ENCODE measurements at regions not wholly inside any gene's neighbourhood (a gene's known extent, or its start where the extent isn't known, plus 50 kb on each side); places are given as distances from the start of the nearest gene placed in this dataset.

DNA sequence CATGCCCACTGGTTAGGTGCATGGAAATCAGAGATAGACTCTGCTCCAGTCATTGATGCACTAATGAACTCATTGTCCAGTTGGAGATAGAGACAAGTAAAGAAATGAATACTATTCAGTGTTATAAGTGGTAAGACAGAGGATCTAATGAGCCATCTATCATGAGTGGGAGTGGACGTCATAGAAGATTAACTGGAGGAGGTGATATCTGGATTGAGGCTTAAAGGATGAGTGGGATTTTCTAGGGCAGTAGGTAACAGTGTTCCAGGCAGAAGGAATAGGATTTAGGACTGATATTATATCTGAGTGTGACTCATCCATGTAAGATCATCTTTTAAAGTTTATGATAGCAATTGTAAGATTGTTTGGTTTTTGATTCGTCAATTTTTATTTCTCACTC is 152.2 kb upstream of the CSNK1A1L start:
- TF ChIP-seq, protein P1, sequence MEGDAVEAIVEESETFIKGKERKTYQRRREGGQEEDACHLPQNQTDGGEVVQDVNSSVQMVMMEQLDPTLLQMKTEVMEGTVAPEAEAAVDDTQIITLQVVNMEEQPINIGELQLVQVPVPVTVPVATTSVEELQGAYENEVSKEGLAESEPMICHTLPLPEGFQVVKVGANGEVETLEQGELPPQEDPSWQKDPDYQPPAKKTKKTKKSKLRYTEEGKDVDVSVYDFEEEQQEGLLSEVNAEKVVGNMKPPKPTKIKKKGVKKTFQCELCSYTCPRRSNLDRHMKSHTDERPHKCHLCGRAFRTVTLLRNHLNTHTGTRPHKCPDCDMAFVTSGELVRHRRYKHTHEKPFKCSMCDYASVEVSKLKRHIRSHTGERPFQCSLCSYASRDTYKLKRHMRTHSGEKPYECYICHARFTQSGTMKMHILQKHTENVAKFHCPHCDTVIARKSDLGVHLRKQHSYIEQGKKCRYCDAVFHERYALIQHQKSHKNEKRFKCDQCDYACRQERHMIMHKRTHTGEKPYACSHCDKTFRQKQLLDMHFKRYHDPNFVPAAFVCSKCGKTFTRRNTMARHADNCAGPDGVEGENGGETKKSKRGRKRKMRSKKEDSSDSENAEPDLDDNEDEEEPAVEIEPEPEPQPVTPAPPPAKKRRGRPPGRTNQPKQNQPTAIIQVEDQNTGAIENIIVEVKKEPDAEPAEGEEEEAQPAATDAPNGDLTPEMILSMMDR (conservative IDR thresholded peaks at IDR 0.05; ENCODE audit: low read depth in 2 of 2), result no peak
- TF ChIP-seq, protein P2, sequence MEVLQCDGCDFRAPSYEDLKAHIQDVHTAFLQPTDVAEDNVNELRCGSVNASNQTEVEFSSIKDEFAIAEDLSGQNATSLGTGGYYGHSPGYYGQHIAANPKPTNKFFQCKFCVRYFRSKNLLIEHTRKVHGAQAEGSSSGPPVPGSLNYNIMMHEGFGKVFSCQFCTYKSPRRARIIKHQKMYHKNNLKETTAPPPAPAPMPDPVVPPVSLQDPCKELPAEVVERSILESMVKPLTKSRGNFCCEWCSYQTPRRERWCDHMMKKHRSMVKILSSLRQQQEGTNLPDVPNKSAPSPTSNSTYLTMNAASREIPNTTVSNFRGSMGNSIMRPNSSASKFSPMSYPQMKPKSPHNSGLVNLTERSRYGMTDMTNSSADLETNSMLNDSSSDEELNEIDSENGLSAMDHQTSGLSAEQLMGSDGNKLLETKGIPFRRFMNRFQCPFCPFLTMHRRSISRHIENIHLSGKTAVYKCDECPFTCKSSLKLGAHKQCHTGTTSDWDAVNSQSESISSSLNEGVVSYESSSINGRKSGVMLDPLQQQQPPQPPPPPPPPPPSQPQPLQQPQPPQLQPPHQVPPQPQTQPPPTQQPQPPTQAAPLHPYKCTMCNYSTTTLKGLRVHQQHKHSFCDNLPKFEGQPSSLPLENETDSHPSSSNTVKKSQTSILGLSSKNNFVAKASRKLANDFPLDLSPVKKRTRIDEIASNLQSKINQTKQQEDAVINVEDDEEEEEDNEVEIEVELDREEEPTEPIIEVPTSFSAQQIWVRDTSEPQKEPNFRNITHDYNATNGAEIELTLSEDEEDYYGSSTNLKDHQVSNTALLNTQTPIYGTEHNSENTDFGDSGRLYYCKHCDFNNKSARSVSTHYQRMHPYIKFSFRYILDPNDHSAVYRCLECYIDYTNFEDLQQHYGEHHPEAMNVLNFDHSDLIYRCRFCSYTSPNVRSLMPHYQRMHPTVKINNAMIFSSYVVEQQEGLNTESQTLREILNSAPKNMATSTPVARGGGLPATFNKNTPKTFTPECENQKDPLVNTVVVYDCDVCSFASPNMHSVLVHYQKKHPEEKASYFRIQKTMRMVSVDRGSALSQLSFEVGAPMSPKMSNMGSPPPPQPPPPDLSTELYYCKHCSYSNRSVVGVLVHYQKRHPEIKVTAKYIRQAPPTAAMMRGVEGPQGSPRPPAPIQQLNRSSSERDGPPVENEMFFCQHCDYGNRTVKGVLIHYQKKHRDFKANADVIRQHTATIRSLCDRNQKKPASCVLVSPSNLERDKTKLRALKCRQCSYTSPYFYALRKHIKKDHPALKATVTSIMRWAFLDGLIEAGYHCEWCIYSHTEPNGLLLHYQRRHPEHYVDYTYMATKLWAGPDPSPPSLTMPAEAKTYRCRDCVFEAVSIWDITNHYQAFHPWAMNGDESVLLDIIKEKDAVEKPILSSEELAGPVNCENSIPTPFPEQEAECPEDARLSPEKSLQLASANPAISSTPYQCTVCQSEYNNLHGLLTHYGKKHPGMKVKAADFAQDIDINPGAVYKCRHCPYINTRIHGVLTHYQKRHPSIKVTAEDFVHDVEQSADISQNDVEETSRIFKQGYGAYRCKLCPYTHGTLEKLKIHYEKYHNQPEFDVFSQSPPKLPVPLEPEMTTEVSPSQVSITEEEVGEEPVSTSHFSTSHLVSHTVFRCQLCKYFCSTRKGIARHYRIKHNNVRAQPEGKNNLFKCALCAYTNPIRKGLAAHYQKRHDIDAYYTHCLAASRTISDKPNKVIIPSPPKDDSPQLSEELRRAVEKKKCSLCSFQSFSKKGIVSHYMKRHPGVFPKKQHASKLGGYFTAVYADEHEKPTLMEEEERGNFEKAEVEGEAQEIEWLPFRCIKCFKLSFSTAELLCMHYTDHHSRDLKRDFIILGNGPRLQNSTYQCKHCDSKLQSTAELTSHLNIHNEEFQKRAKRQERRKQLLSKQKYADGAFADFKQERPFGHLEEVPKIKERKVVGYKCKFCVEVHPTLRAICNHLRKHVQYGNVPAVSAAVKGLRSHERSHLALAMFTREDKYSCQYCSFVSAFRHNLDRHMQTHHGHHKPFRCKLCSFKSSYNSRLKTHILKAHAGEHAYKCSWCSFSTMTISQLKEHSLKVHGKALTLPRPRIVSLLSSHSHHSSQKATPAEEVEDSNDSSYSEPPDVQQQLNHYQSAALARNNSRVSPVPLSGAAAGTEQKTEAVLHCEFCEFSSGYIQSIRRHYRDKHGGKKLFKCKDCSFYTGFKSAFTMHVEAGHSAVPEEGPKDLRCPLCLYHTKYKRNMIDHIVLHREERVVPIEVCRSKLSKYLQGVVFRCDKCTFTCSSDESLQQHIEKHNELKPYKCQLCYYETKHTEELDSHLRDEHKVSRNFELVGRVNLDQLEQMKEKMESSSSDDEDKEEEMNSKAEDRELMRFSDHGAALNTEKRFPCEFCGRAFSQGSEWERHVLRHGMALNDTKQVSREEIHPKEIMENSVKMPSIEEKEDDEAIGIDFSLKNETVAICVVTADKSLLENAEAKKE (CRISPR knock-in tag; IDR thresholded peaks at IDR 0.05), result no peak
- no peak for TF ChIP-seq JUNB (IDR thresholded peaks at IDR 0.05; ENCODE audit: unreplicated experiment)
- no peak for TF ChIP-seq ETS1 (IDR thresholded peaks at IDR 0.05)
- TF ChIP-seq ZNF331 (CRISPR knock-in tag; IDR thresholded peaks at IDR 0.05; ENCODE audit: low read depth), result no peak
- TF ChIP-seq EZH2 (IDR thresholded peaks at IDR 0.05; ENCODE audit: low read depth, unreplicated experiment), result no peak
- peaks cover 26% of the 10 kb centered on the region for H3K9me3 Mint-ChIP-seq
- no peak overlapping the region for H3K27ac Mint-ChIP-seq
- H3K36me3 Mint-ChIP-seq (ENCODE audit: low read depth), result peaks cover 20% of the 10 kb centered on the region; the same call in 2 of the 3 replicates
- no peak overlapping the region for H3K4me3 ChIP-seq
- H3K4me1 ChIP-seq (ENCODE audit: insufficient read depth), result no peaks in the 10 kb centered on the region
- H3K4me2 ChIP-seq, result no peak overlapping the region
- no peaks in the 10 kb centered on the region for H3K27me3 ChIP-seq (ENCODE audit: insufficient read depth)
- no peaks in the 10 kb centered on the region for H3K4me1 Mint-ChIP-seq
- no peaks in the 10 kb centered on the region for H4K20me1 ChIP-seq (replicated peaks; ENCODE audit: insufficient read depth)
- no peaks in the 10 kb centered on the region for H3F3A ChIP-seq (replicated peaks; ENCODE audit: low read depth)
- H2AFZ ChIP-seq, result no peak overlapping the region
- no peak overlapping the region for H3K27ac ChIP-seq (ENCODE audit: low read depth)
- ATAC-seq (no peak), DNase-seq (ENCODE audit: low spot score) (no peak)
- no peak overlapping the region for H3K4me3 Mint-ChIP-seq
- no peaks in the 10 kb centered on the region for H3K79me2 ChIP-seq (replicated peaks; ENCODE audit: insufficient read depth)
- 0 out of 2 replicates have a peak, but pooled peaks cover 3% of the 10 kb centered on the region for H3K9me2 ChIP-seq (ENCODE audit: insufficient read depth)
- no peaks in the 10 kb centered on the region for H3K27me3 Mint-ChIP-seq (ENCODE audit: insufficient read depth, low read depth, poor library complexity)
- H3K36me3 ChIP-seq (ENCODE audit: insufficient read depth), result no peaks in the 10 kb centered on the region

Data from GM23338 (cell line).